Left colon (tissue), 2 donors: ENCODE measurements at regions not wholly inside any gene's neighbourhood (a gene's known extent, or its start where the extent isn't known, plus 50 kb on each side); places are given as distances from the start of the nearest gene placed in this dataset.
A peak's percentile ranks its signal among the peaks of the same experiment; 100 is the strongest.
"Not testable (repeated sequence)": the region's sequence is repeated elsewhere in the genome, so short reads cannot be mapped to it uniquely, and the experiment has no call there.

Source experiments
- ATAC-seq: fragments of 200-7000 bp; cut with Tn5 transposase; one replicate; pipeline ENCODE4 v1.9.1; 2020; ENCODE audit warnings: mild to moderate bottlenecking, moderate library complexity
- DNase-seq, 2 donors: peaks; one replicate each; pipeline ENCODE4 v3.0.0-alpha.2; 2020
- intact Hi-C, 2 donors: fragments of 100-400 bp; cut with DNase I in 1 of 2; cut with micrococcal nuclease in 1 of 2; formaldehyde crosslinking; loops; one replicate each; pipeline versions ENCODE4 v1.11.2 to v1.14.0; 2022; cut with DNase I, micrococcal nuclease
- donor health status: DM: no; HTN: no; CAD: no.
- donor health status: DM: yes; HTN: yes; CAD: no.

GRCh38 chr4:117745379-117745778 lies 288.9 kb upstream of the NDST3 start:
- ATAC-seq, DNase-seq, intact Hi-C loops: not testable (repeated sequence)

DNA sequence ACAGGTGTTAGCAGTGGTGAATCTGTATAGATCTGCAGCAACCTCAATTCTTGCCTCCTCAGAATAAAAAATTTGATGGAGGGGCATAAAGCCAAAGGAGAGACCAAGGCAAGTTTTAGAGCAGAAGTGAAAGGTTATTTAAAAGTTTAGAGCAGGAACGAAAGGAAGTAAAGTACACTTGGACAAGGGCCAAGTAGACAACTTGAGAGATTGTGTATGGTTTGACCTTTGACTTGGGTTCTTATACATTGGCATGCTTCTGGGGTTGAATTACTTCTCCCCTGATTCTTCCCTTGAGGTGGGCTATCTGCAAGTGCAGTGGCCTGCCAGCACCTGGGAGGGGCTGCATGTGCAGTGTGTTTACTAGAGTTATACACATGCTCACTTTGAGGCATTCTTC lies 278.8 kb upstream of the NDST3 start:
- ATAC-seq (peak; percentile 83), DNase-seq (no peak)
- intact Hi-C loops = no loop called here

GRCh38 chr4:117768610-117769009 lies 265.7 kb upstream of the NDST3 start:
- DNase-seq (no peak), ATAC-seq (no peak)
- intact Hi-C loops = no loop called here

- no peak for DNase-seq
- no peak for ATAC-seq
- intact Hi-C loops = no loop called here
Observed at GRCh38 chr4:117770269-117771102, 263.8 kb upstream of the NDST3 start.

DNA sequence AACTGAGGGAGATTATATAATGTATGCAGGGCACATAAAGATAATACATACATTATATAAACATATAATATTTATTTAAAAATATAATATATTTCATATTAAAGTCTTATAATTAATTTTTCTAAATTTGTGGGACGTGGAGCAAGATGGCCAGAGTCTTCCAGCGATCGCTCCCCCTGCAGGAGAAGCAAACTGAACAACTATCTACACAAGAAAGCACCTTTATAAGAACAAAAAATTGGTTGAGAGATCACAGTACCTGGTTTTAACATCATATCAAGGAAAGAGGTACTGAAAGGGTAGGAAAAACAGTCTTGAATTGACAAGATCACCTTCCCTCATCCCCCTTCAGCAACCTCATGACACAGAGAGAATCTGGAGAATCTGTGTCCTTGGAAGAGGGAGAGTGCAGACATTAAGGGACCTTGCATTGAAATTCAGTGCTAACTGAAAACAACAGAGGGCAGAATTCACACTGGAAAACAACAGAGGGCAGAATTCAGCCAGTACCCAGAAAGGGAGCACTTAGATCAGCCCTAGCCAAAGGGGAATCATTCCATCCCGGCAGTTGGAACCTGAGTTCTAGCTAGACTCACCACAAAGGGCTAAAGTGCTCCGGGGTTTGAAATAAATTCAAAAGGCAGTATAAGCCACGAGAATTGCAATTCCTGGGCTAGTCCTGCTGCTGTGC lies 262.5 kb upstream of the NDST3 start:
- intact Hi-C loops = no loop called here
- peak; percentile 55 for ATAC-seq
- DNase-seq = no peak

GRCh38 chr4:117773064-117773936 lies 261.0 kb upstream of the NDST3 start:
- peak; percentile 78 for ATAC-seq
- DNase-seq = peak; percentile 24 to 36
- intact Hi-C loops = no loop called here

DNA sequence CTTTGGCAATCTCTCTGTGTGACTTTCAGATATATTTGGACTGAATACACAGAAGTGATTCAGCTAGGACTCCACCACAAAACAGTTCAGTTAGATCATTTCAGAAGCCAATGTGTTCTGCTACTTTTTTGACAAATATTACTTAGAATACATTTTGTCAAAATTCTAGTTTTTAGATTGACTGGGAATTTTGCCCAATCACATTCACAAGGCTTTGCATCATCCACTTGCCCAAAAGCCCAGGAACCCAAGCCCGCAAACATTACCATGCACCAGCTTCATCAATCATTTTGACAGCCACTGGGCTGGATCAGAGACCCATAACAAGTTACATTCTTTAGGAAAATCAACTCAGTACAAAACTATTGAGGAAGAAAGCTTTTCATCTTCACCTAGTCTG lies 256.6 kb upstream of the NDST3 start:
- no peak for DNase-seq
- ATAC-seq = no peak
- intact Hi-C loops = no loop called here

DNA sequence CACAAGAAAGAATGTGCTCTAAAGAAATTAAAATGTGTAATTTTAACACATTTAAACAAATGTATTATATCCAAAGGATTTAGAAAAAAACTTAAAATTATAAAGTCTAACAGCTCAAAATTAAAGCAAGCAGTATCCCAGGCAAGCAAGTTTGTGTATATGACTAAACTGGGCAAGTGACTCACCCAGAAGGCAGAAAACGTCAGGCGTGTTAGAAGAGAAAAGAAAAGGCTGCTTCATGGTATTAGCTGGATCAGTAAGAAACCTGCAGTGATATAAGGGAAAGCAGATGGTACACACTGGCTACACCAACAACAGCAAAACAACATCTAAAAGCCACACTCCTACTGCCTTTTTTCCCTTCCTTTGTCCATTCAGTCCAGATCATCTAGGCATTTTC lies 250.6 kb upstream of the NDST3 start:
- DNase-seq (no peak), ATAC-seq (no peak)
- intact Hi-C loops = no loop called here

DNA sequence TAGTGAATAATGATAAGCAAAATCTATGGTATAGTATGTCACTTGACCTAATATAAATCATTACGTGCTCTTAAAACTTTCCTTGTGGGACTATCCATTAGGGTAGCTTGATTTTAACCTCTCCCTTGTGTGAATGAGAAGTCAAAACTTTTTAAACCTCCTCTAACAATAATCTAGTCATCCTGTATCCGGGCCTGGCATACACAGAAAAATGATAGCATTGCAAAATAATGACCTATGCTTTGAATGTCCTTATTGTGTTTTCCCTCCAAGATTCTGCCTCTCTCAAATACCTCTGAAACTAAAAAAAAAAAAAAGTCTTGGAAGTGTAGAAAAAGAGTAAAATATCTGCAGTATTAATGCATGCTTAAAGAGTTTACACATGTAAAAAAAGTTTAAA lies 250.0 kb upstream of the NDST3 start:
- intact Hi-C loops = no loop called here
- no peak for ATAC-seq

GRCh38 chr4:117786566-117786965 lies 247.7 kb upstream of the NDST3 start:
- DNase-seq (no peak), ATAC-seq (no peak)
- intact Hi-C loops = no loop called here

More for the DNA sequence above, 250.0 kb upstream of the NDST3 start:
- DNase-seq = no peak

DNA sequence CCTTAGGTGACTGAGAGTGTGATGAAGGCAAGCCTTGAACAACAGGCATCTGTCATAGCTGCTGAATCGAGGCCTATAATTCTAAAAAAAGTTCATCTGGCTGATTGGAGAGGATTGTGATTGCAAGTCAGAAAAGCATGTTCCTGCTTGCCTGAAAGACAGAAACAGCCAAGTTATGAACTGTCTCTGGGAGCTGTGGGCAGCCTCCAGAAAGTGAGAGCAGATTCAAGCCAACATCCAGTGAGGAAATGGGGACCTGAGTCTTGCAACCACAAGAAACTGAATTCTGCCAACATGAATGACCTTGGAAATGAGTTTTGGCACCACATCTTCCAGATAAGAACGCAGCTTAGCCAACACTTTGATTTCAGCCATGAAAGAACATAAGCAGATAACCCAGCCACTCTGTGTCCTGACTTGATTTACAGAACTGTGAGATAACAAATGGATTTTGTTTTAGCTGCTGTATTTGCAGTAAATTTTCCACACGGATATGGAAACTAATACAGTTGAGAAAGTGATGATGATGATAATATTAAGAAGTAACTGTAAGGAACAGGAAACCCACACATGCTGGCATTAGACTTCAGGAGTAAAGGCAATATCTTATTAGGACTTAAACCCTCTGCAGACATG lies 240.3 kb upstream of the NDST3 start:
- ATAC-seq (no peak), DNase-seq (no peak)
- intact Hi-C loops = no loop called here

- intact Hi-C loops = no loop called here
- ATAC-seq = peak; percentile 56
- no peak for DNase-seq
Observed at GRCh38 chr4:117796677-117797076, 237.6 kb upstream of the NDST3 start.

DNA sequence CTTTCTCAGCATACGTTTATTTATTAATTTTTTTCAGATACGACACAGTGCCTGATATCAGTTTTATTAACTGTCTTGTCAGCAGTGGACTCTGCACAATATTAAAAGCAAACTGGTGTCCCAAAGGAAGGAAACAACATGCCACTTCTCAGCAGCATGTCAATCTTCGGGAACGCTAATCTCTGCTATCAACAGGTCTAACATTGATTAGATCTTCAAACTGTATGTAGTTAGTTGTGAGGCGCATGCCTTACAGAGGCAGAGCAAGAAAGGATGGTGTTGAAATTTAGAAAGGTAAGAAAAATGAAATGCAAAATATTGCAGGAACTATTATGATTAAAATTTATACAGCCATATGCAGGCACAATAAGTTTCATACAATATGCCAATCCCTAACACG lies 233.7 kb upstream of the NDST3 start:
- ATAC-seq = no peak
- intact Hi-C loops = no loop called here
- DNase-seq = no peak

DNA sequence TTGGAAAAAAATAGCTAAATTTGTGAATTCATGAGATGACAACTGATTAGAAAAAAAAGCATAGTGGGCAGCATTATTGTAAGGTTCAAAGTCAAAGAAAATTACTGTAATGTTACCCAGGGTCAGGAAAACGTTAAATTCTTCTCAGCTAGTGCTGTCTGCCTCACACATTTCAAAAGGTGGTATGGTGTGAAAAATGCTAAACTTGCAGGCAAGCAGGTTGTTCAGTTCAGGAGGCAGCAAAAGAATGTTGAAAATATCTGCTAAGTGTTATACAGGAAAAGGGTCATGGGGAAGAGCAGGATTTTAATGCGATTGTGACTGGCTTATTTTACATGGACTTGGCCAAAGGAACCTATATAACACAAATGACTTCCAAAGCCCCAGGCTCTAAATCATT lies 232.5 kb upstream of the NDST3 start:
- intact Hi-C loops = no loop called here
- ATAC-seq (no peak), DNase-seq (no peak)

DNA sequence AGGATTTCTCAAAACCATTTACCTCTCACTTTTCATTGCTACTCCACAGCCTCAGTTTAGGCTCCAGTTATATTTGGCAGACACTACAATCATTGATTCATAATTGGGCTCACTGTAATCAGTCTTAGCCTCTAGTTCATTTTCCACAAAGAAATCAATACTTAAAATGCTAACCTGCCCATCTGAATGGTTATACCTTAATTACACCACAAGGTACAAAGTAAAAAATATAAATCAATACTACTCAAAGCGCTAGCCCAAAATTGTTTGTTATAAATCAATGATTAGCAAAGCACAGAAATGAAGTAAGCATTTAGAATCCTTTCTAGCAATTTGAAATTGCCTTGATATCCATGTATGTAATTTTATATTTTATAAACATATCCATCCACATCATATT lies 222.6 kb upstream of the NDST3 start:
- no peak for DNase-seq
- no peak for ATAC-seq
- intact Hi-C loops = no loop called here

GRCh38 chr4:117814277-117815246 lies 219.7 kb upstream of the NDST3 start:
- ATAC-seq (no peak), DNase-seq (no peak)
- intact Hi-C loops = no loop called here

- DNase-seq (no peak), ATAC-seq (no peak)
- intact Hi-C loops = no loop called here
Observed at GRCh38 chr4:117817301-117817700, 217.0 kb upstream of the NDST3 start.

DNA sequence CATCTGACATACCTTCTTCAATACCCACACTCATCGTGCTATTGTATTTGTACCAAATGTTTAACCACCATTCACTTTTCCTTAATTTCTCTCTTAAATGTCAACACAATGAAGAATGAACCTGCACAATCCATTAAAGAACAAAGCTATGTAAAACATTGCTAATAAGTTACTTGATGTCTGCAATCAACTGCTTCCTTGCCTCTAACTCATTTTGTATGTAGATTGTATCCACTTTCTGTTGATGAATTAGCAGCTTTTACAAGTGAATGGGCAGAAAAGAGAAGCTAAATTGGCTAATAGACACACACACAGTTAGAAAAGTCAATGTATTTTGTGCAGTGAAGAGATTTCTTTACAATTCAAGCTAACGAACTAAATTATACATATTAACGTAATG lies 212.5 kb upstream of the NDST3 start:
- intact Hi-C loops = no loop called here
- DNase-seq (no peak), ATAC-seq (no peak)
